GM12874 (cell line): ENCODE measurements at regions not wholly inside any gene's neighbourhood (a gene's known extent, or its start where the extent isn't known, plus 50 kb on each side); places are given as distances from the start of the nearest gene placed in this dataset.

ENCODE experiments used
- TF ChIP-seq, protein P1 (sequence below): IDR thresholded peaks from 2 replicates; pipeline ENCODE4 v1.5.1; 2011; ENCODE audit warnings: low read depth, mild to moderate bottlenecking, control low read depth, low read length, moderate library complexity; ENCODE audit not compliant: insufficient read depth

DNA sequence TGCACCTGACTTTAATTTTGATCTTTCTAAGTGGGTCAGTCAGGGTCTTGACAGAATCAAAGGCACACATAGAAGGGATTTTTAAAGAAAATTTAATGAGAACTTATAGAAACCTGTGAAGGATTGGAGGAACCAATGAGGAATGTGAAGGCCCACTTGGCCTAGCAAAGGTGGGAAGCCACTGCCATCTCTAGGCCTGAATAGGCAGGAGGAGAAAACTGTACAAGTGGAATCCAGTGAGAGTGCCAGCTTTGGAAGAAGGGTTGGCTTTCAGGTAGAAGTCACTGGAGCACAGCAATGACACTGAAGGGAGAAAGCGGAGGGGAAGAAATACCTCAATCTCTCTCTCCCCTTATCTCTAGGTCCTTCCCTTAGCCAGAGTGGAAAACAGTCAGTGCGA lies 380.7 kb upstream of the KCNMB2 start:
- TF ChIP-seq, protein P1, sequence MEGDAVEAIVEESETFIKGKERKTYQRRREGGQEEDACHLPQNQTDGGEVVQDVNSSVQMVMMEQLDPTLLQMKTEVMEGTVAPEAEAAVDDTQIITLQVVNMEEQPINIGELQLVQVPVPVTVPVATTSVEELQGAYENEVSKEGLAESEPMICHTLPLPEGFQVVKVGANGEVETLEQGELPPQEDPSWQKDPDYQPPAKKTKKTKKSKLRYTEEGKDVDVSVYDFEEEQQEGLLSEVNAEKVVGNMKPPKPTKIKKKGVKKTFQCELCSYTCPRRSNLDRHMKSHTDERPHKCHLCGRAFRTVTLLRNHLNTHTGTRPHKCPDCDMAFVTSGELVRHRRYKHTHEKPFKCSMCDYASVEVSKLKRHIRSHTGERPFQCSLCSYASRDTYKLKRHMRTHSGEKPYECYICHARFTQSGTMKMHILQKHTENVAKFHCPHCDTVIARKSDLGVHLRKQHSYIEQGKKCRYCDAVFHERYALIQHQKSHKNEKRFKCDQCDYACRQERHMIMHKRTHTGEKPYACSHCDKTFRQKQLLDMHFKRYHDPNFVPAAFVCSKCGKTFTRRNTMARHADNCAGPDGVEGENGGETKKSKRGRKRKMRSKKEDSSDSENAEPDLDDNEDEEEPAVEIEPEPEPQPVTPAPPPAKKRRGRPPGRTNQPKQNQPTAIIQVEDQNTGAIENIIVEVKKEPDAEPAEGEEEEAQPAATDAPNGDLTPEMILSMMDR = no peak

DNA sequence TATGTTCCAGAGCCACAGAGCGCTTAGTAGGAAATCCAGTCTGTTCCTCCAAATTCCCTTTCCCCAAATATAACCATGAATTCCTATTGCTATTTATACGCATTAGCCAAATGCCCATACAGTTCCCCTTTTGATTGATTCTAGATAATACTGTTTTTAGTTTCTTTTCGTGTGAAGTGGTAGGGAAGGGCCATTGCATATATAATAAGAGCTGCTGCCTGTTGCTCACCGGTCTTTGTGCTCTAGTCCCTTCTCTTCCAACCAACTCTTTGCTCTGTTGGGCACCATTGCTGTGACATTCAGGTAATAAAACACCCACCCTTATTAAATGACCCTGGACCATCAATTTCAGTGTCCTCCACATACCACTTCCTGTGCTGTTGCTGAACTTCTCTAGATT lies 379.9 kb upstream of the KCNMB2 start:
- TF ChIP-seq, protein P1 = no peak

DNA sequence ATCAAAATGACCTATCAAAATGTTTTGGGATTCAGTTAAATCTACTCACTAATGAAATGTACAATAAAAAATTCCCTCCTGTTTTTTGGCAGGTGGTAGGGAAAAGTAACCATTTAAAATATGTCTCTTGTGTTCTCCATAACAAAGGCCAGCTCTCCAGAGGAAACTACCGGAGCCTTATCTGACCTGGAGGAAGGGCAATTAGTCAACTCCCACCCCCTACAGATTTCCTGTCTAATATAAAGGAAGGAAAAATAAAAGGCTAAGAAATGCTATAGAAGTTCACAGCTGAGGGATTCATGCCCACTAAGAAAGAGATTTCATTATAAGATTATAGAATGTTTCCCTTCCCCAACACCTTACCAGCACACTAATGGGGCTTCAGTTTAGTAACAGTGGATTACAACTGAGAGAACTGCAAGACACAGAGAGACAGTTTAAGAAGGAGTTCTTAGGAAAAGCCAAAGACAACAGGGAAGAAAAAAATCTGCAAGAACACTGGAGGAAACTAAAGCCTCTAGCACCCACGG lies 376.5 kb upstream of the KCNMB2 start:
- TF ChIP-seq, protein P1 = no peak

DNA sequence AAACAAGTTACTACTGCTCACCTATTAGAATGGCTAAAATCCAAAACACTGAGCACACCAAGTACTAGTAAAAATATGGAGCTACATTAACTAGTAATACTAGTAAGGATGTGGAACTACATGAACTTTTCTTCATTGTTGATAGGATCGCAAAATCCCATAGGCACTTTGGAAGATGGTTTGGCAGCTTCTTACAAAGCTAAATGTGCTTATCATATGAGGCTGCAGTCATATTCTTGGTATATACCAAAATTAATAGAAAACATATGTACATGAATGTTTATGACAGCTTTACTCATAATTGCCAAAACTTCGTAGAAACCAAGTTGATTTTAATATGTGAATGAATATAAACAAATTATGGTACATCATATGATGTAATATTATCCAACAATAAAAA lies 366.8 kb upstream of the KCNMB2 start:
- TF ChIP-seq, protein P1 = no peak

DNA sequence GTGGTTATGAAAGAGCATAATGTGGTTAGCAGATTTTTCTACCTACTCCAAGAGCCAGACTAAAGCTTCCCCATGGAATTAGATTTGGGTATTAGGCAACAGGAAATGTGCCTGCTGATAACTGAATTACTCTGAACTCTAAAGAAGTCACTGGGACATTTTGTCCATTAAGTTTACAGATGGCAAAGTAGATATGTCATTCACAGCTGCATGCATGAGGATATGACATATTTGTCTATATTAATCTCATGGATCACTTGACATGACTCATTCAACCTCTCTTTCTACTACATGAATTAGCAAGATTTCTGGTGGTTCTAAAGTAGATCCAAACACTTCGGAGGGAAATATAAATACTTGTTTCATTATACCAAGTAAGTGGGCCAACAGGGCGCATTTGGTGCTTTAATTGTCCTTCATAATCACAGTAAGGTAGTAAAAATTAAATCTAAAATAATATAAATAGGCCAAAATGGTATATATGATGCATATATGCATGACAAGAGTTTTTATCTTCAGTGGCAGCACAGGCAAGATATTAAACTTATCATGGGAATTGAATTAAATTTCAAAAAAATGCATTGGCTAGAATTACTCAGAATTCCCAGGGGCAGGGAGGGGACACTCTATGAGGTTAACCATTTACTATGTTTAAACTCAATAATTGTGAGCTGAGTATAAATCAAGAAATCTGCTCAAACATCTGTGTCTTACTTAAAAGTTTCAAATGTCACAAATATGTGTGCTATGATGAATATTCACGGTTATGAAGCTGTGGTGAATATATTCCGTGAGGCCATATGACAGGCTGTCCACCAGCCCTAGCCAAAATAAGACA lies 365.3 kb upstream of the KCNMB2 start:
- TF ChIP-seq, protein P1 = no peak

DNA sequence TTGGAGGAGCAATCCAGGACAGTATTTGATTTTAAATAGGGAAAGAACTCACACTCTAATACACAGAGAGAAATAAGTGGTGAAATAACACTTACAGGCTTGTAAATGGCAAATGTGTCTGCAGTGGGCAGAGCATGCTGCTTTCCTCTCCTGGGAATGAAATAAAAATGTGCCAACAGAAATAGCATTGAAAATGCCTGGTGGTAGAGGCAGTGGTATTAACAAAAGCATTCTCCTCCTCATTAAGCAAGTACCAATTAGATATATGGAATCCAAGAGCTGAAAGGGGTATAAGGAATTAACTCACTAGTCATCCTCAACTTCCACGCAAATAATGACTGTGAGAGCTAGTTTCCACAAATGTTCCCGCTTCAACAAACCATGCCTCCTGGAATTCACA lies 364.1 kb upstream of the KCNMB2 start:
- TF ChIP-seq, protein P1 = no peak

DNA sequence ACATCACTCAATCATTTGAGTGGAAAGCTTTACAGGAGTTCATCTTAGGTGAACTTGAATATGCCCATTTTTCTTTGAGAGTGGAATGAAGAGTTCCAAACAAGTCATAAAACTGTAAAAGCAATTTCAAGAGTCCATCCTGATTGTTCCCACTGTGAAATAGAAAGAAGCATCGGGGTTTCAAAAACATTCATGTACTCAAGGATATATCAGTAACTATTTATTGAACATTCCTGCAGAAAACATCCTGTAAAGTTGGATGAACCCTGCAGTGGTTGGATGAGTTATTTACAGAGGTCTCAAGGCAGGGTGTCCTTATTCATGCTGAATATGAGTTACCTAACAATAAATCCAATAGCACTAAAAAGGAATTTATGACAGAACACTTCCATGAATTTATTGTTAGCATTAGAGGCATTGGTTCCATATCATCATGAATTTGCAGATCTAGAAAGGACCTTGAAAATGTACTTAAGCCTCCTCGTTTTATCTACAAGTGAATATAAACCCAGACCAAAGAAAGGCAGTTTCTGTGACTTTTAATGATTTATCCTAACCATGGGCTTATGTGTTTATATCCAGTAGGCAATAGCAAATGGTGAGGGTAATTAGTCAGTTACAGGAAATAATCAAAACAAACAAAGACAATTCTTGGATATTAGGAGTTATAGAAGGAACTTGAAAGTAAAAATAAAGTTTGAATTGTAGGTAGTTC lies 361.9 kb upstream of the KCNMB2 start:
- TF ChIP-seq, protein P1 = no peak
